Neural progenitor cell (in vitro differentiated cells): ENCODE measurements at regions not wholly inside any gene's neighbourhood (a gene's known extent, or its start where the extent isn't known, plus 50 kb on each side); places are given as distances from the start of the nearest gene placed in this dataset.

Source experiments
- EZH2 ChIP-seq: fragments of 200-600 bp; sonication (generic); IDR thresholded peaks from 2 replicates; pipeline ENCODE4 v1.6.1; 2017; ENCODE audit warnings: antibody characterized with exemption, mild to moderate bottlenecking, moderate library complexity
- EZH2phosphoT487 ChIP-seq: fragments of 200-600 bp; sonication (generic); IDR thresholded peaks from 2 replicates; pipeline ENCODE4 v1.6.1; 2017; ENCODE audit warnings: antibody characterized with exemption
- TF ChIP-seq, protein P1 (sequence below): fragments of 200-600 bp; sonication (generic); IDR thresholded peaks from 2 replicates; pipeline ENCODE4 v1.5.1; 2017; ENCODE audit warnings: antibody characterized with exemption, mild to moderate bottlenecking

DNA sequence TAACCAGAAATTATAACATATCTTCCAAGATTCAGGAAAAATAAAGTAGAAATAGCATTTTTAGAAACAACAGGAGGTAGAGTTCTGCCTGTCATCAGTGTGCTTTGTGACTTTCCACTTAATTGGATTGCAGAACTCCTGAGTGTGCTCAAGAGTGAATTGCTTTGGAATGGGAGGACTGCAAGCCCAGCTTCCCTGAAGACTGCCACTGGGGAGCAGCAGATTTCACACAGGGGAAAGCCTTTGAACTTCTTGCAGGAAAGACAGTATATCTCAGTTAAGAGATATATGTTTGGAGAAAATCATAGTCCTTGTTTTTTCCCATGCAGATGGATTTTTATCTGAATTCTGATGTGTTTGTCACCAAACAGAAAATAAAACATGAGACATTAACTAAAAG, 124.5 kb downstream of the TMEM168 start:
- TF ChIP-seq, protein P1, sequence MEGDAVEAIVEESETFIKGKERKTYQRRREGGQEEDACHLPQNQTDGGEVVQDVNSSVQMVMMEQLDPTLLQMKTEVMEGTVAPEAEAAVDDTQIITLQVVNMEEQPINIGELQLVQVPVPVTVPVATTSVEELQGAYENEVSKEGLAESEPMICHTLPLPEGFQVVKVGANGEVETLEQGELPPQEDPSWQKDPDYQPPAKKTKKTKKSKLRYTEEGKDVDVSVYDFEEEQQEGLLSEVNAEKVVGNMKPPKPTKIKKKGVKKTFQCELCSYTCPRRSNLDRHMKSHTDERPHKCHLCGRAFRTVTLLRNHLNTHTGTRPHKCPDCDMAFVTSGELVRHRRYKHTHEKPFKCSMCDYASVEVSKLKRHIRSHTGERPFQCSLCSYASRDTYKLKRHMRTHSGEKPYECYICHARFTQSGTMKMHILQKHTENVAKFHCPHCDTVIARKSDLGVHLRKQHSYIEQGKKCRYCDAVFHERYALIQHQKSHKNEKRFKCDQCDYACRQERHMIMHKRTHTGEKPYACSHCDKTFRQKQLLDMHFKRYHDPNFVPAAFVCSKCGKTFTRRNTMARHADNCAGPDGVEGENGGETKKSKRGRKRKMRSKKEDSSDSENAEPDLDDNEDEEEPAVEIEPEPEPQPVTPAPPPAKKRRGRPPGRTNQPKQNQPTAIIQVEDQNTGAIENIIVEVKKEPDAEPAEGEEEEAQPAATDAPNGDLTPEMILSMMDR, result peak; percentile 33
- TF ChIP-seq EZH2 (no peak), EZH2phosphoT487 (no peak)
